HG03045 (cell line): ENCODE measurements at regions not wholly inside any gene's neighbourhood (a gene's known extent, or its start where the extent isn't known, plus 50 kb on each side); places are given as distances from the start of the nearest gene placed in this dataset.
"Not testable (repeated sequence)": the region's sequence is repeated elsewhere in the genome, so short reads cannot be mapped to it uniquely, and the experiment has no call there.

ENCODE experiments used
- ATAC-seq: cut with Tn5 transposase; IDR thresholded peaks from one replicate; pipeline ENCODE4 v1.9.1; 2021; ENCODE audit warnings: mild to moderate bottlenecking, moderate library complexity; ENCODE audit not compliant: unreplicated experiment

DNA sequence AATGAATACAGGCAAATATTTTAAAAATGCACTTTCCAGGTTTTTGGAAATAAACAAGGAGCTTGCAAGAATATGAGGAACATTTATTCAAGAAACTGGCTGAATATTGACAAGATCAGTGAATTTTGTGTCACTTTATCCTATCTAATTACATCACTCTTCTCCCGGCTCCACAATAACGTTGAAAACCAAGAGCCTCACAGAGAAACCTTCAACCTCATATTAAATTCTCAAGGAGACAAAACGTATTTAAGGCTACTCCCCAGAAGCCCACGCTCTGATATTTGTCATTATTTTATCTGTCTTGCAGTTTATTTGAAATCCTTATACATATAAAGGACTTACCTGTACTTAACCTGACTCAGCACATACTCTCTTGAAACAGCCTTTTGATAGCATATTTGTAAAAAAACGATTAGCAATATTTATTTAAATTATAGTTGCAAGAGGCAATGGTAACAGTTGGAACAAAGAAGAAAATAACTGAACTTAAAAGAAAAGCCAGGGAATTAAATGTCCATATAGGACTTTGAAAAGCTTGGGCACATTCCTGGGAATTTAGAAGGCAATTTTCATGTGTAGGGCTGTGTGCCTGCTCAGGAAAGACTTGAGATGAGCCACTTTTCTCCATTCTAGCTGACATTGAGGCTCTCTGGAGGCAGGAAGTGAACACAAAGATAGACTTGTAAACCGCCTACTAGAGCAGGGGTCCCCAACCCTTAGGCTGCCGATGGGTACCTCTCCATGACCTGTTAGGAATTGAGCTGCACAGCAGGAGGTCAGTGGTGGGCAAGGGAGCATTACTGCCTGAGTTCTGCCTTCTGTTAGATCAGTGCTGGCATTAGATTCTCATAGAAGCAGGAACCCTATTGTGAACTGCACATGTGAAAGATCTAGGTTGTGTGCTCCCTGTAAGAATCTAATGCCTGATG lies 636.4 kb downstream of the SLC16A7 start:
- ATAC-seq, result no peak

GRCh38 chr12:60234611-60235195 lies 638.9 kb downstream of the SLC16A7 start:
- not testable (repeated sequence) for ATAC-seq

DNA sequence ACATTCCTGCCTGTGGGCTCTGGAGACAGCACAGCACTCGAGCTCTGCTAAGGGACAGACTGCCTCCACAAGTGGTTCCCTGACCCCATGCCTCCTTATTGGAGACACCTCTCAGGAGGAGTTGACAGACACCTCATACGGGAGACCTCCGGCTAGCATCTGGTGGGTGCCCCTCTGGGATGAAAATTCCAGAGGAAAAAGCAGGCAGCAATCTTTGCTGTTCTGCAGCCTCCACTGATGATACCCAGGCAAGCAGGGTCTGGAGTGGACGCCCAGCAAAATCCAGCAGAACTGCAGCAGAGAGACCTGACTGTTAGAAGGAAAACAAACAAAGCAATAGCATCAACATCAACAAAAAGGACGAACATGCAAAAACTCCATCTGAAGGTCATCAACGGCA lies 639.4 kb downstream of the SLC16A7 start:
- no peak for ATAC-seq

- ATAC-seq, result not testable (repeated sequence)
These were observed 640.6 kb downstream of the SLC16A7 start for GRCh38 chr12:60236416-60236815.

- ATAC-seq, result no peak
These were observed 645.1 kb downstream of the SLC16A7 start for GRCh38 chr12:60240891-60241290.

DNA sequence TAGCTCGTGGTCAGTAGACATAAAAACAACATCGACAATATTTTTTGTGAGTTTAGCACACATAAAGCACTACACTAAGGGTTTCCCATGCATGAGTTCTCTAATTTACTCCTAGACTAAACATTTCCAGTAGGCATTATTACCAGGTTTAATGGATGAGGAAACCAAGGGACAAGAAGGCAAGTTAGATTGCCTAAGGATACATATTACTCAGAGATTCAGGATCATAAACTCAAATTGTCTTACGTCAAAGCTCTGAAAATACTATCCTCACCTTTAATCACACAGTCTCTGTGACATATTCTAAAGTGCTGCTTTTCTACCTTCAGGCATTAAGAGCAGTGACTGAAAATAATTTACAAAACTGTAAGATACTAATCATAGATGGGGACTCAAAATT lies 655.3 kb downstream of the SLC16A7 start:
- no peak for ATAC-seq

- no peak for ATAC-seq
These were observed 656.7 kb downstream of the SLC16A7 start for GRCh38 chr12:60252359-60253096.

GRCh38 chr12:60255044-60255443 lies 659.2 kb downstream of the SLC16A7 start:
- no peak for ATAC-seq

DNA sequence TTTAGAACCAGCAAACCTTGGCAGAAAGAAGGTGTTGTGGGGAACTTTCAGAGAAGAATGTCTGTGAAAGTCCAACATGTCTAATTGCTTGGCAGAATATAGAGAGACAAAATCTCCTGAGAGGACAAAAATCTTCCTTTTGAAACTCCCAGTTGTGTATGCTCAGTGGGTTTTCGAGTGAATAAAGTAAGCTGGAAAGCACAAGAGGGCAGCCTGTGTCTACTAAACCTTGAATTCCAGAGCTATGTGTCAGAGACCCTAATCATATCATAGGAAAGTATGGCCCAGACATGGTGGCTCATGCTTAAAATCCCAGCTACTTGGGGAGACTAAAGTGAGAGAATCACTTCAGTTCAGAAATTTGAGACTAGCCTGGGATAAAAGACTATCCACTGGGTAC lies 661.2 kb downstream of the SLC16A7 start:
- ATAC-seq, result no peak

GRCh38 chr12:60259225-60259624 lies 663.4 kb downstream of the SLC16A7 start:
- no peak for ATAC-seq

DNA sequence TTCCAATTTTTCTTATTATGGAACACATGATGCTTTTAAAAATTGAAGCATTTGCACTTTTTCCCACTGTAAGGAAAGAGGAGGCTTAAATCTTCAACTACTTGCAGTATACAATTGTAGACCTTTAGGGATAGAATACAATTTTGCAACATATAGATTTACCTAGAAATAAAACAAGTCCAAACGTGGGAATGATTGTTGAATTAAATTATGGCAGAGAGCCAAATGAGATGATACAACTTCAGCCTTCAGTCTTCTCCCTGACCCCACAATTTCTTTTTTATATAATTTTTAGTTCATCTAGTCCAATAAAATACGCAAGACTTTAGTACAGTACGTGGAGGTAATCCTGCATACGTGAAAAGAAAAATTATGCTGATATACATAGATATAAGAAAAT lies 666.5 kb downstream of the SLC16A7 start:
- ATAC-seq, result no peak

DNA sequence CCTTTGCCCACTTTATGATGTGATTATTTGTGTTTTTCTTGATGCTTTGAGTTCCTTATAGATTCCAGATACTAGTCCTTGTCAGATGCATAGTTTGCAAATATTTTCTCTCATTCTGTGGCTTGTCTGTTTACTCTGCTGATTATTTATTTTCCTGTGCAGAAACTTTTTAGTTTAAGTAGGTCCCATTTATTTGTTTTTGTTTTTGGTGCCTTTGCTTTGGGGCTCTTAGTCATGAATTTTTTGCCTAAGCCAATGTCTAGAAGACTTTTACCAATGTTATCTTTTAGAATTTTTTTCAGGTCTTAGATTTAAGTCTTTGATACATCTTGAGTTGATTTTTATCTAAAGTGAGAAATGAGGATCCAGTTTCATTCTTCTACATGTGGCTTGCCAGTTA lies 667.3 kb downstream of the SLC16A7 start:
- no peak for ATAC-seq

DNA sequence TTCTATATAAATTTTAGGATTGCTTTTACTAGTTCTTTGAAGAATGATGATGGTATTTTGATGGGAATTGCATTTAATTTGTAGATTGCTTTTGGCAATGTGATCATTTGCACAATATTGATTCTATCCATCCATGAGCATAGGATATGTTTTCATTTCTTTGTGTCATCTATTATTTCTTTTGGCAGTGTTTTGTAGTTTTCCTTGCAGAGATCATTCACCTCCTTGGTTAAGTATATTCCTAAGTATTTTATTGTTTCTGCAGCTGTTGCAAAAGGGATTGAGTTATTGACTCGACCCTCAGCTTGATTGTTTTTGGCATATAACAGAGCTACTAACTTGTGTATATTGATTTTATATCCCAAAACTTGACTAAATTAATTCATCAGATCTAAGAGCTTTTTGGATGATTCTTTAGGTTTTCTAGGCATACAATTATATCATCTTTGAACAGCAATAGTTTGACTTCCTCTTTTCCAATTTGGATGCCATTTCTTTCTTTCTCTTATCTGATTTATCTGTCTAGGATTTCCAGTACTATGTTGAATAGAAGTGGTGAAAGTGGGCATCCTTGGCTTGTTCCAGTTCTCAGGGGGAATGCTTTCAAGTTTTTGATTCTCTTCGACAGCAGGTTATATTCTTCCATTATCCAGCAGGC lies 668.1 kb downstream of the SLC16A7 start:
- ATAC-seq, result no peak

DNA sequence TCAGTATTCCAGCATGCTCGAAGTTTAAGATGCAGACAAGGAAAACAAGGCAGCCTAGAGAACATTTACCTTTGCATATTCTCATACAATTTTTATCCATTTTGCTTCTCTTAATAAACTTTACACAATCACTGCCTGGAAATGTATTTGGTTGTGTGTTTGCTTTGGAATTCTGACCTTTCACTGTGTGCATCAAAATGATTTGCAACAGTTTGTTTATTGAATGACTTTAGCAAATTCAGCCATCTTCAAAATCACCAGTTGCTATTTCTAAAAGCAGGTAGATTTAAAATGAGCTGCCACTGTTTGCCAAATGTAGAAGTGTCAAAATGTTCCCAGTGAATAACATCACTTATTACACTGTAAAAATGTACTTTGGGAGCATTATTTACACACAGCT lies 669.9 kb downstream of the SLC16A7 start:
- ATAC-seq, result no peak

DNA sequence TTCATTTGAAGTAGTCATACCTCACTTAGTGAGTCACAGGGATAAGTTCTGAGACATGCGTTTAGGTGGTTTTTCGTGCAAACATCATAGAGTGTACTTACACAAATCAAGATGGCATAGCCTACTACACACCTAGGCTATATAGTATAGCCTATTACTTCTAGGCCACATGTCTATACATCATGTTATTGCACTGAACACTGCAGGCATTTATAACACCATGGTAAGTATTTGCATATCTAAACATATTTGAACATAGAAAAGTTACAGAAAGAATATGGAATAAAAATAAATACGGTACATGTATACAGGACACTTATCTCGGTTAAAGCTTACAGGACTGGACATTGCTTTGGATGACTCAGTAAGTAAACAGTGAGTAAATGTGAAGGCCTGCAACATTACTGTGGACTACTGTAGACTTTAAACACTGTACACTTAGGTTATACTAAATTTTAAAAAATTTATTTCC lies 670.6 kb downstream of the SLC16A7 start:
- no peak for ATAC-seq

DNA sequence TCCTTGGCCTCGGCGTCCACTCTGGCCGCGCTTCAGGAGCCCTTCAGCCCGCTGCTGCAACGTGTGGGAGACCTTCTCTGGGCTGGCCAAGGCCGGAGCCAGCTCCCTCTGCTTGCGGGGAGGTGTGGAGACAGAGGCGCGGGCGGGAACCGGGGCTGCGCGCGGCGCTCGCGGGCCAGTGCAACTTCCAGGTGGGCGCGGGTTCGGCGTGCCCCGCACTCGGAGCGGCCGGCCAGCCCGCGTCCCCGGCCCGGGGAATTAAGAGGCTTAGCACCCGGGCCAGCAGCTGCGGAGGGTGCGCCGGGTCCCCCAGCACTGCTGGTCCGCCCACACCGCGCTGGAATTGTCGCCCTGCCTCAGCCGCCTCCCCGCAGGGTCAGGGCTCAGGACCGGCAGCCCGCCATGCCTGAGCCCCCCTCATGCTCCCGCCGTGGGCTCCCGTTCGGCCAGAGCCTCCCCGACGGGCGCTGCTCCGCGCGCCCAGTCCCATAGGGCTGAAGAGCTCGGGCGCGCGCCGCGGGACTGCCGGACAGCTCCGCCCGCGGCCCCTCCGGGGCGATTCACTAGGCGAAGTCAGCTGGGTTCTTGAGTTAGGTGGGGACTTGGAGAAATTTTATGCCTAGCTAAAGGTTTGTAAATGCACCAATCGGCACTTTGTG lies 673.9 kb downstream of the SLC16A7 start:
- no peak for ATAC-seq

- no peak for ATAC-seq
These were observed 676.0 kb downstream of the SLC16A7 start for GRCh38 chr12:60271816-60272215.

- no peak for ATAC-seq
These were observed 682.4 kb downstream of the SLC16A7 start for GRCh38 chr12:60278209-60278608.

GRCh38 chr12:60279221-60279620 lies 683.4 kb downstream of the SLC16A7 start:
- no peak for ATAC-seq

GRCh38 chr12:60281522-60281921 lies 685.7 kb downstream of the SLC16A7 start:
- ATAC-seq, result no peak

- ATAC-seq, result no peak
These were observed 694.7 kb downstream of the SLC16A7 start for GRCh38 chr12:60290532-60290931.
